ENCODE measurements at regions not wholly inside any gene's neighbourhood (a gene's known extent, or its start where the extent isn't known, plus 50 kb on each side); places are given as distances from the start of the nearest gene placed in this dataset.

GRCh38 chr6:155706806-155707205, 251.2 kb upstream of the NOX3 start:
- no peak for DNase-seq

- DNase-seq = no peak
Observed at GRCh38 chr6:155706341-155706740, 250.7 kb upstream of the NOX3 start.

DNA sequence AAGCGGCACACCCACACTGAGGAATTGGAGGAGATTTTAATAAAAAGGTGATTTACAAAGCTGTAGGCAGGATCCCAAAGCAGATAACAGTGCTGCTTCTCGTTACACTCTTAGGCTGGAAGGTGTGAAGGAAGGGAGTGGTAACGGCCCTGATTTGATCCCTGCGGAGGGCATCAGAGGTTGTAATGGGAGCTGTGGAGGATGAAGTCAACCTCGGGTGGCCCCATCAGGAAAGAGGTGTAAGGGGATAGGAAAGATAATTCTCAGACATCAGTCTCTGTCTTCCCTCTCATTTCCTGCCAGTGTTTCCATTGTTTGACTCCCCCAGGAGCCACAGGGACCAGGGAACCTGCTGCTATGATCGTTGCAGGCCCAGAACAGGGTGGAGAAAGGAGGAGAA, 245.7 kb upstream of the NOX3 start:
- no peak for DNase-seq

- DNase-seq = no peak
Observed at GRCh38 chr6:155695495-155695894, 239.9 kb upstream of the NOX3 start.

DNA sequence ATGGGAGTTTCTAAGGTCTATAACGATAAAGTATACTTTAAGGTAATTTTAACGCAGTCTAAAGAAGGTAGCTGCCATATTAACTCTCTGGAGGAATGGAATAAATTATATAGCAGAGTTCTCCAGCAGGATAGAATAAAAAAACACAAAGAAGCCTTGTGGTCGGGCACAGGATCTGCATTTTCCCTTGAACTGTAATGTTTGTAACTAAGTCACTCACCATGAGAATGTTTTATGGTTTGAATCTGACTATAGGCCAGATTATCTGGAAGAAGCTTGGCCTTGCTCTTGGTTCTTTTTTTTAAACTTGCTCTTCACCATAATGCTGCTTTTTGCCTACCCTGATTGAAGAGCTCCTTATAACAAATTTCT, 238.8 kb upstream of the NOX3 start:
- DNase-seq = no peak

- DNase-seq = no peak
Observed at GRCh38 chr6:155693573-155694418, 238.2 kb upstream of the NOX3 start.

DNA sequence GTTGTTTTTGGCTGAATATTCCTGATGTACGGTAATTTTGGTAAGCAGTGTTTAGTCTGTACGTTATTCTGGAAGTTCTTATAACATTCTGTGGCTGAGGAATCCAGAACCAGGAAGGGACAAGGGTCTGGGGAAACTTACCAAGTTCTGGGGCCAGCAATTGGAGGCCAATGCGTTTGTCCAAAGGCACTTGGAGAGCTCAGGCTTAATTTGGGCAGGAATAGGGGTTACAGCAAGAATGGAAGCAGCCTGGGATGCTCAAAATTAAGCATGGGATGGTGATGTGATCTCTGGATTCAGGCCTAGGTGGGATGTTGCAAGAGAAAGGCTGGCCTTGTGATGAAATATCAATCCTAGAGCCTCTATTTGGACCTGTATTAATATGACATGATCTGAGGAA, 235.2 kb upstream of the NOX3 start:
- DNase-seq = no peak

- no peak for DNase-seq
Observed at GRCh38 chr6:155687645-155688044, 232.0 kb upstream of the NOX3 start.

- no peak for DNase-seq
Observed at GRCh38 chr6:155684416-155685196, 229.0 kb upstream of the NOX3 start.

GRCh38 chr6:155678361-155678760, 222.7 kb upstream of the NOX3 start:
- DNase-seq = no peak

- no peak for DNase-seq
Observed at GRCh38 chr6:155676346-155676745, 220.7 kb upstream of the NOX3 start.

GRCh38 chr6:155670655-155671054, 215.0 kb upstream of the NOX3 start:
- DNase-seq = no peak

GRCh38 chr6:155660251-155660977, 204.8 kb upstream of the NOX3 start:
- no peak for DNase-seq

DNA sequence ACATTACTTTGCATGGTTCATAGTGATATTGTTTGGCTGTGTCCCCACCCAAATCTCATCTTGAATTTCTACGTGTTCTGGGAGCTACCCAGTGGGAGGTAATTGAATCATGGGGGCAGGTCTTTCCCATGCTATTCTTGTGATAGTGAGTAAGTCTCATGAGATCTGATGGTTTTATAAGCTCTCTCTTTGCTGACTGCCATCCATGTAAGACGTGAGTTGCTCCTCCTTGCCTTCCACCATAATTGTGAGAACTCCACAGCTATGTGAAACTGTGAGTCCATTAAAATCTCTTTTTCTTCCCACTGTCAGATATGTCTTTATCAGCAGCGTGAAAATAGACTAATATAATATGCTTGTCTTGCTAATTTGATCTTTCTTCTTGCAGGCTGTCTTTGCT, 200.4 kb upstream of the NOX3 start:
- no peak for DNase-seq

- no peak for DNase-seq
Observed at GRCh38 chr6:155654474-155654873, 198.8 kb upstream of the NOX3 start.

DNA sequence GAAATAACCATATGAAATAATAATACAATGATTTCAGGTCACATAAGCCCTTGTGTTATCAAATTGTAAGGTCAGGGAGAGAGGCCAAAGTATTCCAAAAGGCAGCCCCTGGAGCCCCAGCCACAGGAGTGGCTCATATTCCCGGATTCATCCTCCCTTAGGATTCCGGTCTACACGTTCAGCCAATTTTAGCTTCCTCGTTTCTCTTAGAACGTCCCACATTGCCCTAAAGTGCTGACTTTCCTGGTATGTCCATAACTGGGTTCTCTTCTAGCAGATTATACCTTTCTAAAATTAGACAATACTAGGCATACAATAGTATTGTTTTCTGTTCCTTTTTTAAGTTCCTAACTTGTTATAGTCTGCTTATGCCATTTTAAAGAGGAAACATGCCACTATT, 192.7 kb upstream of the NOX3 start:
- DNase-seq = no peak

- DNase-seq = no peak
Observed at GRCh38 chr6:155647354-155647753, 191.7 kb upstream of the NOX3 start.

GRCh38 chr6:155646443-155646842, 190.8 kb upstream of the NOX3 start:
- no peak for DNase-seq

DNA sequence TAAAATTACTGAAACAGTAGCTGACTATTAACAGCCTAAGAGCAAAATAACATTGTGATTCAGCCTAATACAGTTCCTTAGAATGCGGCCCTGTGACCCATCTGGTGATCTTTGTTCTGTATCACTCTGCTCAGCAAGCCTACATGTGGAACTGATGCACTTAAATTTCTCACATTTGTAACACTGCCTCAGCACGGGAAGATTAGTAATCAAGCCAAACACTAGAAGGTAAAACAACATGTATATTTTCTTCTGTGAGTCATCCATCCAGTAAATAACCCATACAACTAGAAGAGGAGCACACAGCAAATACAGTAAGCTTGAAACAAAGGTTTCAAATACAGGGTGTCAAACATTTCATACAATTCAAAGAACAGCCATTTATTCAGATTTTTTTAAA, 189.7 kb upstream of the NOX3 start:
- DNase-seq = no peak

GRCh38 chr6:155641603-155642002, 186.0 kb upstream of the NOX3 start:
- DNase-seq = no peak

DNA sequence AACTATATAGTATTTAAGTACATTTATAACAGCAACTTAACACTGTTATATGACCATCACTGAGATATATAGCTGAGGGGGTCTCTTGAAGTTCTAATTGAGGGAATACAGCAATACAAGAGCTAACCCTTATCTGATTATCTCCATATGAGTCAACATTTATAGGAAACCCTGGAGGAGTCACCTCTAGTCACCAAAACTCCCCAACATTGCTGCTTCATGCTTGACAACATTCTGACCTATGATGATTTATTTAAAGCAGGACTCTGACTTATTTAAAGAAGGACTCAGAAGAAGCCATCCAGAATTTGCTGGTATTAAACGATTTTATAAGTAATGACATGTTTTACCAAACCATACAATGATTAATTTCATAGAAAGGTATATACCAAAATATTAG, 182.6 kb upstream of the NOX3 start:
- DNase-seq = no peak

DNA sequence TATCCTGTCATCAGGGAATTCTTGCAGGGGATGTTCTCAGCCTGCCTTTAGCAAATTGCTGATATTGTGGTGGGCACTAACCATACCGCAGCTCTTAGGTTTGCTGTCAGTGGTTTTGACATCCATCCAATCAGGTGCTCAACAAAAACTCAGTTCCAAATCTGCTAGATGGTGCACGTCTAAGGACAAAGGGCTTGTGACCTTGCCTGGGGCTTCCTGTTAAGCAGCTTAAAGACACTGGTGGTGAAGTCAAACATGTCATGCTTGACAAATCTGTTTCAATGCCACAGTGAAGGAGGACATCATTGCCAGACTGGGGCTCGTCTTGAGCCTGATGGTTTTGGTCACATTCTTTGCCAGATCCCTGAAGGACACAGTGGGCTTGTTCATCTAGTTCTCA, 179.8 kb upstream of the NOX3 start:
- no peak for DNase-seq

DNA sequence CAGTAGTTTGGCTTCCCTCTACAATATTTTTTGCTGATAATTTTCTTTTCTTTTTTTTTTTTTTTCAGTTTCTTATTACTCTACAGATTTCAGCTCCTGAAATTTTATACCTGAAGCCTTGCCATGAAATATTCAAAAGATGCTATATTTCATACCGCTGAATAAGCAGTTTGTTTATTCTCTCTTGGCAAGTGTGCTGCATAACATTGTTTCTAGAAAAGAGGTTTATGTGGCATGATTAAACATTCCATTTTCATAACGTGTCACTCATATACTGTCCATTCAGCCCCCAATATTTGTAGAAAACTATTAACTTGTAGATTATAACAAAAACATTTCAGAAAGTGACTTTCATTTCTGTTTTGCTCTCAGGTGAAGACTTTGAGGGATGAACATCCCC, 174.4 kb upstream of the NOX3 start:
- no peak for DNase-seq

- DNase-seq = no peak
Observed at GRCh38 chr6:155629652-155630051, 174.0 kb upstream of the NOX3 start.

Measured in activated CD8-positive, alpha-beta memory T cell treated with anti-CD3 and anti-CD28 coated beads, Interleukin-2, amount 50 U/mL, for 48 hours (primary cell).